AG09309 (cell line): ENCODE measurements at regions not wholly inside any gene's neighbourhood (a gene's known extent, or its start where the extent isn't known, plus 50 kb on each side); places are given as distances from the start of the nearest gene placed in this dataset.

ENCODE experiments used
- DNase-seq: peaks from one replicate; pipeline ENCODE4 v3.0.0-alpha.2; 2010; ENCODE audit warnings: low read depth
- H3K4me3 ChIP-seq: 2 replicates; pipeline ENCODE4 v1.5.1; 2011; ENCODE audit warnings: mild to moderate bottlenecking, low read depth, low read length, moderate library complexity; ENCODE audit not compliant: control insufficient read depth
- TF ChIP-seq, protein P1 (sequence below): IDR thresholded peaks from 2 replicates; pipeline ENCODE4 v1.5.1; 2011; ENCODE audit warnings: mild to moderate bottlenecking, low read depth, low read length, inconsistent platforms; ENCODE audit not compliant: insufficient read depth, control insufficient read depth; ENCODE audit errors: missing control alignments

- DNase-seq = no peak
- no peak overlapping the region for H3K4me3 ChIP-seq
- TF ChIP-seq, protein P1, sequence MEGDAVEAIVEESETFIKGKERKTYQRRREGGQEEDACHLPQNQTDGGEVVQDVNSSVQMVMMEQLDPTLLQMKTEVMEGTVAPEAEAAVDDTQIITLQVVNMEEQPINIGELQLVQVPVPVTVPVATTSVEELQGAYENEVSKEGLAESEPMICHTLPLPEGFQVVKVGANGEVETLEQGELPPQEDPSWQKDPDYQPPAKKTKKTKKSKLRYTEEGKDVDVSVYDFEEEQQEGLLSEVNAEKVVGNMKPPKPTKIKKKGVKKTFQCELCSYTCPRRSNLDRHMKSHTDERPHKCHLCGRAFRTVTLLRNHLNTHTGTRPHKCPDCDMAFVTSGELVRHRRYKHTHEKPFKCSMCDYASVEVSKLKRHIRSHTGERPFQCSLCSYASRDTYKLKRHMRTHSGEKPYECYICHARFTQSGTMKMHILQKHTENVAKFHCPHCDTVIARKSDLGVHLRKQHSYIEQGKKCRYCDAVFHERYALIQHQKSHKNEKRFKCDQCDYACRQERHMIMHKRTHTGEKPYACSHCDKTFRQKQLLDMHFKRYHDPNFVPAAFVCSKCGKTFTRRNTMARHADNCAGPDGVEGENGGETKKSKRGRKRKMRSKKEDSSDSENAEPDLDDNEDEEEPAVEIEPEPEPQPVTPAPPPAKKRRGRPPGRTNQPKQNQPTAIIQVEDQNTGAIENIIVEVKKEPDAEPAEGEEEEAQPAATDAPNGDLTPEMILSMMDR = no peak
These were observed 385.2 kb upstream of the MCTP2 start for GRCh38 chr15:93846148-93846547.

- TF ChIP-seq, protein P1 = no peak
- no peak for DNase-seq
- no peak overlapping the region for H3K4me3 ChIP-seq
These were observed 393.9 kb upstream of the MCTP2 start for GRCh38 chr15:93837450-93837849.

DNA sequence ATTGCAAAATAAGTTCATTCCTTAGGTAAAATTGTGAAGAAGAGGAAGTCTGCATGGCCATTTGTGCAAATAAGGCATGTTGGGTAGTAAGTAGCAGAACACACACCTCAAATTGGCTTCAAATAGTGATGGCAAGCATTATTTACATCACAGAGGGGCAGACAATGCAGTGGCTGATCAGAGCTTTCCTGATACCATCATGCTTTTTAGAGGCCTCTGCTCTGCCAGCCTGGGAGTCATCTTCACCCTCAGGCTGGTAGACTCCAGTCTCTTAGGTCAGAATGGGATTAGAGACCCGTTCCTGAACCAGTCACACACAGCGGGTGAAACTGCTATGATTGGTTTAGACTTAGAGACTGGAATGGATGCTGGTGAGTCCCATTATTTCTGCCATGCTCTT is 396.0 kb upstream of the MCTP2 start:
- TF ChIP-seq, protein P1 = no peak
- no peak overlapping the region for H3K4me3 ChIP-seq
- no peak for DNase-seq

GRCh38 chr15:93831641-93832040 is 399.7 kb upstream of the MCTP2 start:
- TF ChIP-seq, protein P1 = no peak
- DNase-seq = no peak
- no peak overlapping the region for H3K4me3 ChIP-seq

DNA sequence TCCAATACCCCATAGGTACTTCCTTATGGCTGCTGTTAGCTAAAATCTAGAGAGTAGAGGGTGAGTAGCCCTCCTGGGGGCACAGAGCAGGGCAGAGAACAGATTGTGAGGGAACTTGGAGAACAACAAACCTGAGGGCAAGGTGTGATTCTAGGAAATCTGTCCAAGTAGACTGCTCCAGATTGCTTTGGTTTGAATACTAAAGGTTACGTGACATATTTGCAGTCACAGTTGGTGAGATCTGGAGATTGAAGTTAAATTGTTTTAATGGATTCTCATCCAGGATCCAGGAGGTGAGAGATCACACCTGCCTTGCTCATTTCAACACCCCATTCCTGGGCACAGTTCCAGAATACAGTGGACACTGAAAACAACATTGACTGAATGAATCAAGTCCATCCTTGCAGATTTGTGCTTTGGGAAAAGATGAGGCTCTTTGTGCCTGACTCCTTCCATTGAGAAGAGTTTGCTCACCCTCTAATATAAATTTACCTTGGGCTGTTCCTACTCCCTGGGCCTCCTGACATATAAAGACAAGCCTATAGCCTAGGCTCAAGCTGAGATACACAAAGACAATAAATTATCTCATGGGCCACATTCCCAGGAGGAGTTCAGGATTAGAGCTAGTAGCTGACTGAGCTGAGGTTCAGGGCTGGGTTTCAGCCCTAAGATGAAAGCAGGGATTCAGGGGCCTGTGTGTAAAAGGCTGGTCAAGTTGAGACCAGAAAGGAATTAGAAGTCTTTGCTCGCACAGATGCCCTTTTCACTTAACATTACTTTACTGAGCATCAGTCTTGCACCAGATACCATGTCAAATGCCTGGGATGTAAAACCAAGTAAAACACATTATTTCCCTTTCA is 400.9 kb upstream of the MCTP2 start:
- TF ChIP-seq, protein P1 = no peak
- no peak for DNase-seq
- H3K4me3 ChIP-seq = no peak overlapping the region

- TF ChIP-seq, protein P1 = no peak
- no peak overlapping the region for H3K4me3 ChIP-seq
- DNase-seq = peak; percentile 5
These were observed 402.1 kb upstream of the MCTP2 start for GRCh38 chr15:93829115-93829870.
